ENCODE measurements at regions not wholly inside any gene's neighbourhood (a gene's known extent, or its start where the extent isn't known, plus 50 kb on each side); places are given as distances from the start of the nearest gene placed in this dataset.
"Not testable (repeated sequence)": the region's sequence is repeated elsewhere in the genome, so short reads cannot be mapped to it uniquely, and the experiment has no call there.

- TF ChIP-seq CTCF, POLR2A (IDR thresholded peaks at IDR 0.05): not testable (repeated sequence)
Measured at GRCh38 chr12:131659484-131659883, 51.4 kb upstream of the SFSWAP start.

All from esophagus squamous epithelium (tissue), 4 donors.